ENCODE measurements at regions not wholly inside any gene's neighbourhood (a gene's known extent, or its start where the extent isn't known, plus 50 kb on each side); places are given as distances from the start of the nearest gene placed in this dataset.

DNA sequence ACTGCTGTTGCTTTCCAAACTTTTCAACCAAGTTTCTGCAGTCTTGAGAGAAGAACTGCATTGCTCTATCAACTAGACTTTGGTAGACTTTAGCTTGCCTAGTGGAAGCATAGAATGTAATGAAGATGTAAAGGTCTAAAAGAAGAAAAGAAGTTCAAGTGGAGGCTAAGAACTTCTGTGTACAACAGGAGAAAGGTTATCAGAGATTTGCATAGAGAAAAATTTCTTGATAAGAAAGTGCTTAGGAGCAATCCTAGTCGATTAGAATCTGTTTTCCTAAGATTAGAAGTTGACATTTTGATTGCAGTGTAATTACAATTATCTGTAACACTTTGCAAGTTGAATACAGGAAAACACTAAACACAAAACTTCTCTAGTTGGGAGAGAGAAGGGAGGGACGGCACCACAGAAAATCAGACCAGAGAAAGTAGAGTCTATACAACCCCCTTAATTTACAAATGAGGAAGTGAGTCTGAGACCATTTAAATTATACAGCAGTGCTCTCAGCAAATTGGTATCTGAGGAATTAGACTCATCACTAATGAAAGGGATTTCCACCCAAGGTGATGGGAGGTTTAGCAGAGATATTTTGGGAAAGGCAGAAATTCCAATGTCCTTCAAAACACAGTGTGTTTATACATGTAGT, 194.3 kb upstream of the MARCKS start:
- TF ChIP-seq, protein P1, sequence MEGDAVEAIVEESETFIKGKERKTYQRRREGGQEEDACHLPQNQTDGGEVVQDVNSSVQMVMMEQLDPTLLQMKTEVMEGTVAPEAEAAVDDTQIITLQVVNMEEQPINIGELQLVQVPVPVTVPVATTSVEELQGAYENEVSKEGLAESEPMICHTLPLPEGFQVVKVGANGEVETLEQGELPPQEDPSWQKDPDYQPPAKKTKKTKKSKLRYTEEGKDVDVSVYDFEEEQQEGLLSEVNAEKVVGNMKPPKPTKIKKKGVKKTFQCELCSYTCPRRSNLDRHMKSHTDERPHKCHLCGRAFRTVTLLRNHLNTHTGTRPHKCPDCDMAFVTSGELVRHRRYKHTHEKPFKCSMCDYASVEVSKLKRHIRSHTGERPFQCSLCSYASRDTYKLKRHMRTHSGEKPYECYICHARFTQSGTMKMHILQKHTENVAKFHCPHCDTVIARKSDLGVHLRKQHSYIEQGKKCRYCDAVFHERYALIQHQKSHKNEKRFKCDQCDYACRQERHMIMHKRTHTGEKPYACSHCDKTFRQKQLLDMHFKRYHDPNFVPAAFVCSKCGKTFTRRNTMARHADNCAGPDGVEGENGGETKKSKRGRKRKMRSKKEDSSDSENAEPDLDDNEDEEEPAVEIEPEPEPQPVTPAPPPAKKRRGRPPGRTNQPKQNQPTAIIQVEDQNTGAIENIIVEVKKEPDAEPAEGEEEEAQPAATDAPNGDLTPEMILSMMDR (IDR thresholded peaks at IDR 0.05; ENCODE audit: insufficient read depth, low read depth, low read length) = no peak
- TF ChIP-seq EZH2 (IDR thresholded peaks at IDR 0.05; ENCODE audit: insufficient read depth, low read length) = no peak
- Mint-ChIP-seq H3K36me3 (ENCODE audit: low read depth, unreplicated experiment) (no peaks in the 10 kb centered on the region), H3K27ac (ENCODE audit: unreplicated experiment) (no peak overlapping the region), H3K9me3 (ENCODE audit: unreplicated experiment) (no peaks in the 10 kb centered on the region), H3K4me3 (ENCODE audit: unreplicated experiment) (no peak overlapping the region), H3K4me1 (ENCODE audit: low read depth, unreplicated experiment) (peaks cover 4% of the 10 kb centered on the region), H3K27me3 (ENCODE audit: low read depth, unreplicated experiment) (no peaks in the 10 kb centered on the region)
- Histone ChIP-seq H3K27ac (ENCODE audit: low read depth, low read length) (no peak overlapping the region), H3K9ac (ENCODE audit: low read length) (no peak overlapping the region), H3K9me3 (ENCODE audit: insufficient read depth, low read depth, low read length) (no peaks in the 10 kb centered on the region), H3K27me3 (ENCODE audit: insufficient read depth, low read length) (no peaks in the 10 kb centered on the region), H3K79me2 (ENCODE audit: insufficient read depth, low read length) (no peaks in the 10 kb centered on the region), H2AFZ (ENCODE audit: low read depth, low read length) (no peak overlapping the region), H3K4me1 (ENCODE audit: insufficient read depth, low read length) (no peaks in the 10 kb centered on the region), H3K4me2 (ENCODE audit: low read length) (no peak overlapping the region), H3K36me3 (ENCODE audit: insufficient read depth, low read length) (no peaks in the 10 kb centered on the region), H3K4me3 (ENCODE audit: insufficient read depth, low read depth, low read length) (no peak overlapping the region), H4K20me1 (ENCODE audit: insufficient read depth, low read length) (no peaks in the 10 kb centered on the region)
- FAIRE-seq = no peak
- no peak for DNase-seq (ENCODE audit: low read depth)

- no peaks in the 10 kb centered on the region for H3K4me1 ChIP-seq (ENCODE audit: insufficient read depth, low read length)
- H3K4me3 ChIP-seq (ENCODE audit: insufficient read depth, low read depth, low read length) = no peak overlapping the region
- no peak overlapping the region for H2AFZ ChIP-seq (ENCODE audit: low read depth, low read length)
- H3K4me2 ChIP-seq (ENCODE audit: low read length) = no peak overlapping the region
- H3K36me3 ChIP-seq (ENCODE audit: insufficient read depth, low read length) = no peaks in the 10 kb centered on the region
- H3K4me3 Mint-ChIP-seq (ENCODE audit: unreplicated experiment) = no peak overlapping the region
- no peaks in the 10 kb centered on the region for H4K20me1 ChIP-seq (ENCODE audit: insufficient read depth, low read length)
- H3K79me2 ChIP-seq (ENCODE audit: insufficient read depth, low read length) = no peaks in the 10 kb centered on the region
- no peak for DNase-seq (ENCODE audit: low read depth)
- H3K9ac ChIP-seq (ENCODE audit: low read length) = no peak overlapping the region
- no peak overlapping the region for H3K27ac ChIP-seq (ENCODE audit: low read depth, low read length)
- H3K27me3 ChIP-seq (ENCODE audit: insufficient read depth, low read length) = no peaks in the 10 kb centered on the region
- no peak overlapping the region for H3K27ac Mint-ChIP-seq (ENCODE audit: unreplicated experiment)
- H3K36me3 Mint-ChIP-seq (ENCODE audit: low read depth, unreplicated experiment) = no peaks in the 10 kb centered on the region
- H3K4me1 Mint-ChIP-seq (ENCODE audit: low read depth, unreplicated experiment) = peaks cover 4% of the 10 kb centered on the region
- FAIRE-seq = no peak
- TF ChIP-seq, protein P1 (IDR thresholded peaks at IDR 0.05; ENCODE audit: insufficient read depth, low read depth, low read length) = no peak
- TF ChIP-seq EZH2 (IDR thresholded peaks at IDR 0.05; ENCODE audit: insufficient read depth, low read length) = no peak
- H3K9me3 ChIP-seq (ENCODE audit: insufficient read depth, low read depth, low read length) = no peaks in the 10 kb centered on the region
- no peaks in the 10 kb centered on the region for H3K27me3 Mint-ChIP-seq (ENCODE audit: low read depth, unreplicated experiment)
- no peaks in the 10 kb centered on the region for H3K9me3 Mint-ChIP-seq (ENCODE audit: unreplicated experiment)
Observed at GRCh38 chr6:113664909-113665308, 192.2 kb upstream of the MARCKS start.

- H4K20me1 ChIP-seq (ENCODE audit: insufficient read depth, low read length) = no peaks in the 10 kb centered on the region
- H3K36me3 Mint-ChIP-seq (ENCODE audit: low read depth, unreplicated experiment) = no peaks in the 10 kb centered on the region
- FAIRE-seq (no peak), DNase-seq (ENCODE audit: low read depth) (no peak)
- no peaks in the 10 kb centered on the region for H3K27me3 Mint-ChIP-seq (ENCODE audit: low read depth, unreplicated experiment)
- H3K4me1 ChIP-seq (ENCODE audit: insufficient read depth, low read length) = no peaks in the 10 kb centered on the region
- H3K9me3 ChIP-seq (ENCODE audit: insufficient read depth, low read depth, low read length) = no peaks in the 10 kb centered on the region
- no peak overlapping the region for H3K4me2 ChIP-seq (ENCODE audit: low read length)
- no peaks in the 10 kb centered on the region for H3K36me3 ChIP-seq (ENCODE audit: insufficient read depth, low read length)
- H3K4me3 ChIP-seq (ENCODE audit: insufficient read depth, low read depth, low read length) = no peak overlapping the region
- no peak overlapping the region for H2AFZ ChIP-seq (ENCODE audit: low read depth, low read length)
- H3K9ac ChIP-seq (ENCODE audit: low read length) = no peak overlapping the region
- no peaks in the 10 kb centered on the region for H3K27me3 ChIP-seq (ENCODE audit: insufficient read depth, low read length)
- peaks cover 2% of the 10 kb centered on the region for H3K4me1 Mint-ChIP-seq (ENCODE audit: low read depth, unreplicated experiment)
- H3K27ac Mint-ChIP-seq (ENCODE audit: unreplicated experiment) = no peak overlapping the region
- H3K79me2 ChIP-seq (ENCODE audit: insufficient read depth, low read length) = no peaks in the 10 kb centered on the region
- TF ChIP-seq, protein P1 (IDR thresholded peaks at IDR 0.05; ENCODE audit: insufficient read depth, low read depth, low read length) = no peak
- no peak for TF ChIP-seq EZH2 (IDR thresholded peaks at IDR 0.05; ENCODE audit: insufficient read depth, low read length)
- no peak overlapping the region for H3K27ac ChIP-seq (ENCODE audit: low read depth, low read length)
- H3K9me3 Mint-ChIP-seq (ENCODE audit: unreplicated experiment) = no peaks in the 10 kb centered on the region
- H3K4me3 Mint-ChIP-seq (ENCODE audit: unreplicated experiment) = no peak overlapping the region
Observed at GRCh38 chr6:113668641-113669408, 188.3 kb upstream of the MARCKS start.
